ENCODE measurements at regions not wholly inside any gene's neighbourhood (a gene's known extent, or its start where the extent isn't known, plus 50 kb on each side); places are given as distances from the start of the nearest gene placed in this dataset.
"Not testable (repeated sequence)": the region's sequence is repeated elsewhere in the genome, so short reads cannot be mapped to it uniquely, and the experiment has no call there.

- TF ChIP-seq CTCF, POLR2A (IDR thresholded peaks at IDR 0.05): not testable (repeated sequence)
Observed at GRCh38 chr18:60018134-60018533, 118.3 kb downstream of the PMAIP1 start.

All from adrenal gland (tissue), 5 donors.